Endothelial cell of umbilical vein (primary cell): ENCODE measurements at regions not wholly inside any gene's neighbourhood (a gene's known extent, or its start where the extent isn't known, plus 50 kb on each side); places are given as distances from the start of the nearest gene placed in this dataset.

ENCODE experiments used
- BruUV-seq: library from RNA; stranded (reverse); fragments of 400-500 nt; replicated peaks from 2 replicates; lab custom pipeline; 2021; lab: Mats Ljungman, UMichigan
- CTCF ChIA-PET: fragments of 300-600, 350-600 bp; sonication (Branson Sonifier 250); formaldehyde crosslinking; loops from one replicate; lab custom pipeline; 2021; ENCODE audit warnings: antibody characterized with exemption, inconsistent platforms; lab: Charles Lee
- POLR2A ChIA-PET: fragments of 300-600, 350-600 bp; sonication (Branson Sonifier 250); formaldehyde crosslinking; loops from one replicate; lab custom pipeline; 2021; ENCODE audit warnings: antibody characterized with exemption, inconsistent platforms; lab: Charles Lee
- DNase-seq: peaks from one replicate; pipeline ENCODE4 v3.0.0-alpha.2; 2011; ENCODE audit warnings: low read depth, low spot score
- FAIRE-seq: peaks from 2 replicates; lab custom pipeline; 2011; peaks lifted over from hg19 to GRCh38; lab: Jason Lieb, UNC
- H2AFZ ChIP-seq: 2 replicates; pipeline ENCODE4 v1.6.0; 2012; ENCODE audit warnings: low read depth, low read length, control low read depth, inconsistent platforms
- H3K27ac ChIP-seq: 2 replicates; pipeline ENCODE4 v1.5.1; 2011; ENCODE audit warnings: low read depth, mild to moderate bottlenecking, control low read depth, low read length, moderate library complexity; ENCODE audit not compliant: insufficient read depth
- H3K27me3 ChIP-seq, 2 experiments: 2 replicates each; pipeline versions ENCODE4 v1.6.0 to v1.6.1; 2011; ENCODE audit warnings: low read length in 2 of 2, mixed read lengths in 1 of 2; ENCODE audit not compliant: control insufficient read depth in 2 of 2, insufficient read depth in 2 of 2
- H3K36me3 ChIP-seq, 2 experiments: 2 replicates in 1 of 2; 3 replicates in 1 of 2; pipeline ENCODE4 v1.5.1; 2011; ENCODE audit warnings: low read length in 2 of 2, mild to moderate bottlenecking in 1 of 2, moderate library complexity in 1 of 2; ENCODE audit not compliant: control insufficient read depth in 2 of 2, insufficient read depth in 2 of 2; ENCODE audit errors: extremely low read depth in 1 of 2
- H3K4me1 ChIP-seq: 3 replicates; pipeline ENCODE4 v1.5.1; 2011; ENCODE audit warnings: mild to moderate bottlenecking, low read length; ENCODE audit not compliant: control insufficient read depth, insufficient read depth; ENCODE audit errors: extremely low read depth
- H3K4me2 ChIP-seq: 2 replicates; pipeline ENCODE4 v1.6.1; 2011; ENCODE audit warnings: low read length, control low read depth, mixed read lengths; ENCODE audit not compliant: insufficient read depth
- H3K4me3 ChIP-seq, 3 experiments: fragments of 200-600 bp in 1 of 3; sonication (generic), shearing (Covaris generic) in 1 of 3; replicated peaks in 1 of 3; 2 replicates each; pipeline ENCODE4 v1.5.1; 2011 to 2016; ENCODE audit warnings: control low read depth in 3 of 3, low read length in 3 of 3, mild to moderate bottlenecking in 2 of 3, inconsistent platforms in 1 of 3, low read depth in 1 of 3, moderate library complexity in 1 of 3; ENCODE audit not compliant: insufficient read depth in 1 of 3
- H3K79me2 ChIP-seq: 2 replicates; pipeline ENCODE4 v1.6.0; 2012; ENCODE audit warnings: low read length, inconsistent platforms; ENCODE audit not compliant: control insufficient read depth, insufficient read depth
- H3K9ac ChIP-seq: replicated peaks from 2 replicates; pipeline ENCODE3; 2011; ENCODE audit warnings: low read length, control low read depth; ENCODE audit not compliant: insufficient read depth; ENCODE audit errors: extremely low read depth
- H3K9me1 ChIP-seq: replicated peaks from 3 replicates; pipeline ENCODE4 v1.6.0; 2011; ENCODE audit warnings: mild to moderate bottlenecking, low read length; ENCODE audit not compliant: control insufficient read depth, insufficient read depth; ENCODE audit errors: extremely low read depth
- H3K9me3 ChIP-seq: replicated peaks from 2 replicates; pipeline ENCODE4 v1.5.1; 2012; ENCODE audit warnings: low read length, inconsistent platforms; ENCODE audit not compliant: control insufficient read depth, insufficient read depth
- H4K20me1 ChIP-seq: replicated peaks from 2 replicates; pipeline ENCODE3; 2011; ENCODE audit warnings: mild to moderate bottlenecking, low read length; ENCODE audit not compliant: control insufficient read depth, insufficient read depth; ENCODE audit errors: extremely low read depth
- CTCF ChIP-seq, 2 donors: IDR thresholded peaks; 1 replicate in 1 of 2; 2 replicates in 1 of 2; pipeline ENCODE4 v1.5.1; 2011; ENCODE audit warnings: low read length in 2 of 2, mild to moderate bottlenecking in 2 of 2, moderate library complexity in 2 of 2, control low read depth in 1 of 2, inconsistent platforms in 1 of 2, low read depth in 1 of 2; ENCODE audit not compliant: insufficient read depth in 1 of 2; ENCODE audit errors: extremely low read depth in 1 of 2
- EZH2 ChIP-seq: IDR thresholded peaks from 2 replicates; pipeline ENCODE4 v1.6.1; 2012; ENCODE audit warnings: borderline replicate concordance, low read depth, mild to moderate bottlenecking, moderate library complexity, low read length, inconsistent platforms; ENCODE audit not compliant: severe bottlenecking
- FOS ChIP-seq: IDR thresholded peaks from 2 replicates; pipeline ENCODE4 v1.6.1; 2011; ENCODE audit warnings: mild to moderate bottlenecking, low read length, moderate library complexity, borderline replicate concordance; ENCODE audit not compliant: insufficient read depth
- GATA2 ChIP-seq: IDR thresholded peaks from 2 replicates; pipeline ENCODE4 v1.7.0; 2011; ENCODE audit warnings: low read depth, mild to moderate bottlenecking, moderate library complexity, mixed read lengths, low read length; ENCODE audit not compliant: insufficient read length, insufficient read depth
- JUN ChIP-seq: IDR thresholded peaks from 2 replicates; pipeline ENCODE4 v1.6.1; 2011; ENCODE audit warnings: borderline replicate concordance, low read depth; ENCODE audit not compliant: insufficient read length, insufficient read depth
- MAX ChIP-seq: IDR thresholded peaks from 2 replicates; pipeline ENCODE4 v1.6.1; 2011; ENCODE audit not compliant: insufficient read depth, insufficient read length
- MYC ChIP-seq: IDR thresholded peaks from one replicate; pipeline ENCODE4 v1.6.1; 2011; ENCODE audit warnings: mild to moderate bottlenecking, low read depth, low read length
- POLR2A ChIP-seq: IDR thresholded peaks from 2 replicates; pipeline ENCODE4 v1.6.1; 2012; ENCODE audit warnings: low read depth, mild to moderate bottlenecking, control low read depth, low read length
- POLR2AphosphoS5 ChIP-seq: IDR thresholded peaks from 2 replicates; pipeline ENCODE4 v1.6.1; 2012; ENCODE audit warnings: low read depth, mild to moderate bottlenecking, control low read depth, low read length, moderate library complexity; ENCODE audit not compliant: insufficient read depth
- dilution Hi-C: fragments of 300-500 bp; cut with MboI; formaldehyde crosslinking; loops from one replicate; pipeline ENCODE4 v1.15.0; 2019; ENCODE audit warnings: low sequenced_read_pairs; ENCODE audit not compliant: extremely low pct_ligation_motif_present
- intact Hi-C: fragments of 100-400 bp; cut with micrococcal nuclease; formaldehyde crosslinking; loops from one replicate; pipeline ENCODE4 v1.10.0; 2022

DNA sequence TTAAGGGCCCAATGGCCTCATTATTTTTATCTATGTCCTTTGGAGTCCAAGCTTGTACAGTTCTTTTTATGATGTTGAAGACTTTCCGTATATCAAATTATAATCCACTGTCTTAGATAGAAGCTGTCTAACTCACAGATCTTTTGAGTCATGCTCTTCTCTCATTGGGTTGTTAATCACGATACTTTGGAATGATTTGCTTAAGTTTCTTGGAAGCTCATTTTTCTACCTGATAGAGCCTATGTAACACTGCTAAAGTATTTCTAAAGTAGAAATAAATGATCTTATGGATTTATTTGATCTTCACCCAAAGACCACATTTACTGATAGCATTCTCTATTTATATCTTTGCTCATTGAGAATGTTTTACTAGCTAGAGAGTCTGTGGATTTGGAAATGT lies 1554.1 kb downstream of the PLA2G4A start:
- ChIA-PET CTCF (interaction anchor here (1.4 kb wide), 1 partner anchor 25 kb away, joined by 3 read pairs; no protein-coding TSS in a partner anchor), POLR2A (no interaction called here)
- Histone ChIP-seq H3K27ac (no peak overlapping the region), H3K4me1 (no peaks in the 10 kb centered on the region), H2AFZ (no peak overlapping the region), H3K9ac (no peak overlapping the region), H3K9me1 (no peaks in the 10 kb centered on the region), H3K27me3 (no peaks in the 10 kb centered on the region), H3K36me3 (no peaks in the 10 kb centered on the region), H3K4me3 (no peak overlapping the region), H3K4me2 (no peak overlapping the region), H3K79me2 (no peaks in the 10 kb centered on the region), H4K20me1 (no peaks in the 10 kb centered on the region), H3K9me3 (no peaks in the 10 kb centered on the region)
- intact Hi-C loops: no loop called here
- TF ChIP-seq CTCF (IDR thresholded peaks at IDR 0.05; ENCODE audit: extremely low read depth in 1 of 2, insufficient read depth in 1 of 2, low read depth in 1 of 2, low read length in 2 of 2): no peak
- no peak for TF ChIP-seq FOS
- TF ChIP-seq MAX: no peak
- TF ChIP-seq POLR2A: no peak
- no peak for TF ChIP-seq JUN
- no peak for TF ChIP-seq GATA2
- no peak for TF ChIP-seq EZH2
- no peak for TF ChIP-seq MYC
- no peak for TF ChIP-seq POLR2AphosphoS5
- BruUV-seq: no TSS peak
- FAIRE-seq (no peak), DNase-seq (no peak)
- dilution Hi-C loops: no loop called here
